ENCODE measurements at regions not wholly inside any gene's neighbourhood (a gene's known extent, or its start where the extent isn't known, plus 50 kb on each side); places are given as distances from the start of the nearest gene placed in this dataset.
A peak's percentile ranks its signal among the peaks of the same experiment; 100 is the strongest.

DNA sequence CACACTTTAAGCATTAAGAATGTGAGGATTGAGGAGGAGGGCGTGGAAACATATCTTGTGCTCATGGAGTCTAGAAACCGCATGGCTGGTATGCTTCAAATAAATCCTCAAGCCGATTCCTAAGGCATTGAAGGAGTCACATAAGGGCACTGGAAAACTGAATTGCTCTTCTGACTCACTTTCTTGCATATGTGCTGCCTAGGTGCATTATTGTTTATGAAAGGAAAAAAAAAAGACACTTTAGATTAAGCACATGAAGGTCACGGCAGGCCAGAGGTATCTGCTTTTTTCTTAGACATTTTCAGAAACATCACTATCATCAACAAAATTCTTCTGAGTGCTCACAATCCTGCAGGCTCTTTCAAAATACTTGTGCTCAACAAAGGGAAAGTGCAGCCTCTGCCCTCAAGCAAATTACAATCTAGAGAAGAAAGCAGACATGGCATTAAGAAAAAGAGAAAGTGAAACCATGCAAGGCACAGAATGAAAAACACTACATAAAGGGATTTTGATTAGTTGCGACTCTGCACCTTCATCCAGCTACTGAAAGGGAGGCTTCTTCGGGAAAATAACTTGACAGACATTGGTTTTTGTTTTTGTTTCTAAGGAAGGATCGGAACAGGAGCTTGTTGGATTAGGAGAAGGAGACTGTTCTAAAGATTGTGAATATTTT lies 2117.6 kb downstream of the MAT2B start:
- no peak for DNase-seq

DNA sequence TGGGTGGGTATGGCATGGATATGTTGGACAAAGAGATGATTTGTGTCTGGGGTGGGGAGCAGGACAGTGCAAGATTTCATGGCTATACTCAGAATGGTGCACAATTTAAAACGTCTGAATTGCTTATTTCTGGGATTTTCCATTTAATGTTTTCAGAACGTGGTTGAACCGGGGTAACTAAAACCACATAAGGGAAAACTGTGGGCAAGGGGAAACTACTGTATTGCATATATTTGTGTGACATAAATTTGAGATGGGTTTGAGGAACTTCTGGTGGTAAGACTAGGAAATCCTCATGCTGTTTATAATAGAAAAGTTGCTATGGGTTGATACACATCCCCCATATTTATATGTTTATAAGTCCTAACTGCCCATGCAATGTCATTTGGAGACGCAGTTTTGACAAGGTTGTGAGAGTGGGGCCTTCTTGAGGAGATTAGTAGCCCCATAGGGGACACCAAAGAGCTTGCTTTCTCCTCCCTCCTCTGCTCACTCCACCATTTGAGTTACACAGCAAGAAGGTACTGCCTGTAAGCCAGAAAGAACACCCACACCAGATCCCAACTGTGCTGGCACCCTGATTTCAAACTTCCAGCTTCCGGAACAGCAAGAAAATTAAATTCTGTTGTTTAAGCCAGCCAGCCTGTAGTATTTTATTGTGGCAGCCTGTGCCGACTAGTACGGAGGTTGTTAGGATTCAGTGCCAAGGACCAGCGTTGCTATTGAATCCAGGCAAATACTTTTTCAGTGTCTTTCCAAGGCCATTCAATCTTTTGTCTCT lies 2118.9 kb downstream of the MAT2B start:
- no peak for DNase-seq

DNA sequence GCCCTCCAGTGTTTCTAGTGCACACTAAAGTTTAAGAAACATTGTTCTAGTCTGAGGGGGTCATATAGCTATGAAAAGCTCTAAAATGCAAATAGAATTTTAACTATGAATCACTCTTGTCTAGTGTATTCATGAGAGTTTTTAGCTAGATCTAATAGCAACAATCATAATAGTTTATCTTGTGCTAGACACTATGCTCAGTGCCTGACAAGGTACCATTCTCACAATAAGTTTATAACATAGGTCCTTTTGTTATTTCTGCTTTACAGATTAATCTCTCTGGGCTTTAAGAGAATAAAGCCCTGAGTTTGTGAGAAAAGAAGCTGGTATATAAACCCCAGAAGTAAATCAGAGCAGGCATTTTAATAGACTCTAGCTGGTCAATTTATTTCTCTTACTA lies 2120.7 kb downstream of the MAT2B start:
- no peak for DNase-seq

DNA sequence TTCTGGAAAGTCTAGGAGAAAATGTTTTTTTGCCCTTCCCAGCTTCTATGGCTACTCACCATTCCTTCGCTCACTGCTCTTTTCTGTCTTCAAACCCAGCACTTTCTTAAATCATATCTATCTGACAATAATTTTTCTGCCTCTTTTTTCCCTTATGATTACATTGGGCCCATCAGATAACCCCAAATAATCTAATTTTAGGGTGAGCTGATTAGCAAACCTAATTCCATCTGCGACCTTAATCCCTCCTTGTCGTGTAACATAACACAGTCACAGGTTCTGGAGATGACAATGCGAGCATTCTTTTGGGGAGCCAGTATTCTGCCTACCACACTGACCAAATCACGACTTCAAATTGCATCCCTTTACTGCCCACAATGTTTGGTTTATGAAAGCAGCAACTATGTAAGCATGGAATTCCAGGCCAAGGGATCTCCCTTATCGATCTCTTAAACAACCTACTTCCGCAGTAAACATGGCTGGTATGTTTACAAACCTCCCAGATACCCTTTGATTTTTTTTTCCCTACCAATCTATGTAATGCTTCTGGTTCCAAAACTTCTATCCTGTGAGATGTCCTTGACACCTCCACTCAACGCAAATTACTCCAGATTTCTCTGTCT lies 2122.2 kb downstream of the MAT2B start:
- DNase-seq: no peak

DNA sequence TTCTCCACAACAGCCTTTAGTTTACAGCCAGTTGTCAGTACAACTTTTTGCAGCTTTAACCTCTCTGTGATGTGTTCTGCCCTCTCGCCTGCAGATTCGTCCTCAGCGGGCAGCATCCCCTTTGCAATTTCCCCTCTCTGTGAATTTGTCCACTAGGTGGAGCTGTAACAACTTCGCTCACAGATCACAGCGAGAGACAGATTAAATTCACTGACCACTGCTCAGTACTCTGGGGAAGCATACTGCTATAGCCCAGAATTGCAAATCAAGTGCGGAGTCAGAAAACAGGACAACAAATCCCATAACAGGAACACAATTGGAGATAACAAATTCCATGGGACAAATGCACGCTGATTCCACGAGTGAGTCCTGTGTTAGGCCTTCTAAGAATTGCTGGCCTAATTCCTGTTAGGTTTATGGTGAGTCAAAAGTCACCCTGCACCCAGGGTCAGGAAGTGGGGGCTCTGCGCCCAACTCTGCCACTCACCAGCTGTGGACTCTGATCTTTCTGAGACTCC lies 2124.9 kb downstream of the MAT2B start:
- DNase-seq: peak; percentile 6 to 7

DNA sequence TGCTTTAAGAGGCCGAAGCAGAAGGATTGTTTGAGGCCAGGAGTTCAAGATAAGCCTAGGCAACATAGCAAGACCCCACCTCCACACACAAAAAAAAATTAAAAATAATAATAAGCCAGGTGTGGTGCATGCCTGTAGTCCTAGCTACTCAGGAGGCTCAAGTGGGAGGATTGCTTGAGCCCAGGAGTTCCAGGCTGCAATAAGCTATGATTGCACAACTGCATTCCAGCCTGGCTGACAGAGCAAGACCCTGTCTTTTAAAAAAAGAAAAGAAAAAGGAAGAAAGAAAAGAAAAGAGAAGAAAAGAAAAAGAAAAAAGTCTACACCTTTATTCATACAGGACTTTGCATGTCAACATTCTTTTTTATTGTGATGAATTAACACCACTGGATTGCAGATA lies 2125.8 kb downstream of the MAT2B start:
- no peak for DNase-seq

DNA sequence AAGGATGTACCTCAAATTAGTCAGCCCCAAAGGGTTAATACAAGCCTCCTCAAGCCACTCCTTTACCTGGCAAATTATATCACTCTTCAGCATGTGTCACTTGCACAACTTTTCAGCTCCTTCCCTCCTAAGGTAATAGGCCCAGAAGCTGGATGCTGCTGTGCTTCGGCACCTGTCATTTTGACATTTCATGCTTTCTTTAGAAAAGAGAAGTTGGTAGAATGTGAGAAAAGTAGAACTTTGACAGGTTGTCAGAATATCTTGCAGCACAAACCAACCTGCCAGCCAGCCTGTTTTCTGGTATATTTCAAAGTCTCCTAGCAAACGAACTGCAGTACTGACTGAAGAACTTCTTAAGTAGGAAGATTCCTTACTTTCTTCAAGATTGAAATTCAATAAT lies 2136.9 kb downstream of the MAT2B start:
- DNase-seq: no peak

DNA sequence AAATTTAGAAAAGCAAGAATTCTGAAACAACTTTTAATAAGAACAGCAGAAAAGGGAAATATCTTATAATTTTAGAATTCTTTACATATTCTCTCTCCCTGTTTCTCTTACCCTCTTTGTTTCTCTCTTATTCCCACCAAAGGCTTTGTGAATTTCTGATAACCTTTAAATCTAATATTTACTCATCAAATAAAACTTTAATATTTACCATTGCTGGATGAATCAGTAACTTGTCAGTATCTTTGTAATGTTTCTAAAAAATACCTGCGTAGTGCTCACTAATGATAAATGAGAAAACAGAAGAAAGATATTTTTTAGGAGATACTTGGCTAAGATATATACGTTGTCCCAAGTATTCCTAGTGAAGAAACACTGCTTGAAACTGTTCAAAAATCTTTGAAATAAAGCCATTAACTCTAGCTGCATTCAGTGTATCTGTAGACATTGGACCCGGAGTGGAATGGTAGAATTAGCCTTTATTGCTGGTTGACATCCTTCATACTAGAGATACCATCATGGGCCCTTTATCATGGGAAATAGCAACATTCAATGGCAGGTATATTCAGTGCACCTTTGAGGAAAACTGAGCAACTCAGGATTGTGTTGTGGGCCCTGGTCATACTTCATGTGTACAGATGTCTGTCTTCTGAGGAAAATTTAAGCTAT lies 2160.4 kb downstream of the MAT2B start:
- no peak for DNase-seq

DNA sequence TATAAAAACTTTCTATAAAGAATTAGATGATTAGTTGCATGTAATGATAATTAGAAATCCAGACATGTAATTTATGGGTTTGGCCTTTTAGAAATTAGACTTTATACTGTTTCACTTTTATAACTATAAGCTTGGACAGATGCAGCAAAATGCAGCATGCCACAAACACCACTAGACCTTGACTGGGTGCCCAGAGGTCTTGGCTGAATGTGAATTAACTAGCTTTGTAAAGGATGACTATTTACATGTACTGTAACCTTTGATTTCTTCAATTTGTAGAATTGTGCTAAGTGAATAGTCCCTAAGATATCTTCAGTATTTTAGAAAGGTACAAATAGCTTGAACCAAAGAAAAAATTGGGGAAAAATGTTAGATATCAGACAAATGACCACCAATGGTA lies 2168.1 kb downstream of the MAT2B start:
- DNase-seq: no peak

DNA sequence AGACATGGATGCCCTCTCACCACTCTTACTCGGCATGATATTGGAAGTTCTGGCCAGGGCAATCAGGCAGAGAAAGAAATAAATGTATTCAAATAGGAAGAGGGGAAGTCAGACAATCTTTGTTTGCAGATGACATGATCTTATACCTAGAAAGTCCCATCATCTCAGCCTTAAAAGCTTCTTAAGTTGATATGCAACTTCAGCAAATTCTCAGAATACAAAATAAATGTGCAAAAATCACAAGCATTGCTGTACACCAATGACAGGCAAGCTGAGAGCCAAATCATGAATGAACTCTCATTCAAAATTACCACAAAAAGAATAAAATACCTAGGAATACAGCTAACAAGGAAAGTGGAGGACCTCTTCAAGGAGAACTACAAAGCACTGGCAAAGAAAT lies 2190.4 kb downstream of the MAT2B start:
- DNase-seq: no peak

DNA sequence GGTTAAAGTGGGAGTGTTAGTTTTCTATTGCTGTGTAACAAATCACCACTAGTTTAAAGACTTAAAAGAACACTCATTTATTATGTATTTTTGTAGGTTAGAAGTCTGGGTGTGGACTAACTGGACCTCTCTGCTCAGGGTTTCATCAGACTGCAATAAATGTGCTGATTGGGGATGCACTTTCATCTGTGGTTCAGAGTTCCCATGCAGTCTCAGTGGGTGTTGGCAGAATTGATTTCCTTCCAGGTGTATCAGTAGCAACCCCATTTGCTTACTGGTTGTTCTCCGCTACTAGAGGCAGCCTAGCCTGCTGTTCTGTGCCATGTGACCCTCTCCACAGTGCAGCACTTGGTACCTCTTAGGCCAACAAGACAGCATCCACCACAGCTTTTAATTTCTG lies 2200.5 kb downstream of the MAT2B start:
- no peak for DNase-seq

DNA sequence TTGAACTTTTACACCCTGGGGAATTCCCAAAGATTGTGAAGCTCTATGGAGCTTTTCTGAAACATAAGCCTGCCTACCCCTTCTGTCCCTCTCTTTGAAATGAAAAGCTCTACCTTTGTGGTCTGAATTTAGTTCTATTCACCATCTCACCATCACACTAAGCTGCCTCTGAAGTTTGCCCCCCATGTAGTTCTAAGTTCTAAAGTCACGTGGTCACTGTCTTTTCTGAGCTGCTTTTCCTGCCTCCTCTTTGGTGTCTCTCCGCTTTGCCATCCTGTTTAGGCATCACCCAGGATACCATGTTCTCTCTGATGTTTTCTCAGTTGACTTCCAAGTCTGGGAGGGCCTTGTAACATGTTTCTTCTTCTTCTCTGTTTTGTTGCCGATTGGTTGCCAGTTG lies 2206.6 kb downstream of the MAT2B start:
- DNase-seq: no peak

DNA sequence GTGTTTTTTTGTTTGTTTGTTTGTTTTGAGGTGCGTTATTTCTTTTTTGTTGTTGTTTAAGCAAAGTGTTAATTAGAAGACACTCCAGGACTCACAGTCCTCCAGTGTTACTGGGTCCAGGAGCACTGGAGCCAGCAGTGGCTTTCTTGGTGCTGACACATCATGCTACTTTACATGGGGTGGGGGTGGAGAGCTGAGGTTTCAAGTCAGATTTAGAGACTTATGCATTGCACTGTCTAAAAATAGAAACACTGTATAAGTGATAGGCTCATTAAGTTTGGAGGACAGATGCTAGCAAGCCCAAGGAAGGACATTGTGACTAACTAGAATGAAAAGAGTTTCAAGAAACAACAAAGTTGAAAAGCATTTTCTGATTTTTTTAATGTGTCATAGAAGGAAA lies 2209.2 kb downstream of the MAT2B start:
- DNase-seq: no peak

DNA sequence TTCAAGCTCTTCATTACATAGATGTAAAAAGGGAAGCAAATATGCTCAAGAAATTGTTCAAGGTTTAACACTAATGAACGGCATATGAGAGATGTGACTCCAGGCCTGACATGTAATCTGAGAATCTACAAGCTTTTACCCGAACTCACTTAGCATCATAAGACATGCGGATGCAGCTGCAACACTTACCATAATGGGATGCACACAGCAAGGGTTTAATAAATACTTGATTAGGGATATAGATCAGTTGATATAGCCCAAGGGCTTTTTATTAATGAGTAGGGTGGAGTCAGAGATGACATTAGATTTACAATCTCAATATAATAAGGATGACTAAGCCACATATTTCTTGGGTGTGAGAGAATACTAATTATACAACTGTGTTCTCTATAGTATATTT lies 2215.5 kb downstream of the MAT2B start:
- DNase-seq: no peak

DNA sequence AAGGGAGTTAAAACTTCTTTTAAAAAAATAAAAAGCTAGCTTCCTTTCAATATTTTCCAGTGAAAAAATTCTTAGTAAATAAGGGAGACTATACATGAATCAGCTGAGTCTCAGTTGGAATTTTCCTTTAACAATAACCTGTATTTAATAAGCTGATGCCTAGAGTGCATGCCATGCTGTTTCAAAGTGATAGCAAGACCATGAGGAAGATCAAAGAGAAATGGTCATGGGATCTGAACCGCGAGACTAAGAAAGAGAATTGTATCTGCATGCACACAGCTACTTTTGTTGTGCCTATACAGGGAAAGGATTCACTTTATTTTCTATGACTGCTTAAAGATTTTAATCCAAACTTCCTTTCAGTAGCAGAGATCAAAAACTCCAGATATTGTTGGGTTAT lies 2217.0 kb downstream of the MAT2B start:
- DNase-seq: no peak

DNA sequence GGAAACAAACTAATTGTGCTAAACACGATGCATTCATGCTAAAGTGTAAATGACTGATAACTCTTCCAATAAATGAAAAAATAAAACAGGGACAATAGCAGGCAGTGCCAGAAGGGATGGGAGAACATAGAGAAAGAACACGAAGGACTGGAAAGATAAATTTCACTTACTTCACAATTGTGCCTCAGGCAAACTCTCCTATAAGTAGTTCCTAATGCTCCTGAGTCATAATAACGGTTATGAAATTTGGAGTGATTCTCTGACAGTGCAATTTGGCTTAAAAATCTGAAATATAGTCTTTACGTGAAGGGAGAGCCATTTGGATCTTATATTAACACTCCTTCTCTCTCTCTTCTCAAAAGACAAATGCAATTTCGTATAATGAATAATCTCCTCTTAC lies 2218.5 kb downstream of the MAT2B start:
- DNase-seq: no peak

DNA sequence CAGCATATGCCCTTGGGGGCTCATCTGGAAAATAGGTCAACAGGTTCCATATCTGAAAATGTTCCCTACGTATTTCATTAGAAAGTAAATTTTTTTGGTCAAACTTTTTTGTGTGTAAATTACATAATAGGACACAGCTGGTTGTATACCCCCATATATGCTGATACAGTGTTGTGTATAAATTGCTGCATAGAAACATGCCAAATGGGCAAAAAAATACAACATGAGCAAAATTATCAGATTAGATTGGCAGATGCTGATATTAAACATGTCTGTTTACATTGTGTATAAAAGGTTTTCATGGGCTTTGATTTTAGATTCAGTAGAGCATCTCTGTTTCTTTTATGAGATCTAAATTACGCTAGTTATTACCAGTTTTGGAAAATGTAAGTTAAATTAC lies 2223.0 kb downstream of the MAT2B start:
- no peak for DNase-seq

DNA sequence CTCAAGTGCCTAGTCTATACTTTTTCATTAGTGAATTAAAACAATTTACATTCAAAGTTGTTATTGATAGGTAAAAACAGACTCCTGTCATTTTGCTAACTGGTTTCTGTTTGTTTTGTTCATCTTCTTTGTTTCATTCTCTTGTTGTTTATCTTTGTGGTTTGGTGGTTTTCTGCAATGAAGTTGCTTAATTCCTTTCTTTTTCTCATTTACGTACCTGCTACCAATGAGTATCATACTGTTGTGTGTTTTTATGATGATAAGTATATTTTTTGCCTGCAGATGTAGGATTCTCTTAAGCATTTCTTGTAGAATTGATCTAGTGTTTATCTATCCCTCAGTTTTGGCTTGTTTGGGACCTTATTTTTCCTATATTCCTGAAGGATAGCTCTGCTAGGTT lies 2230.0 kb downstream of the MAT2B start:
- no peak for DNase-seq

DNA sequence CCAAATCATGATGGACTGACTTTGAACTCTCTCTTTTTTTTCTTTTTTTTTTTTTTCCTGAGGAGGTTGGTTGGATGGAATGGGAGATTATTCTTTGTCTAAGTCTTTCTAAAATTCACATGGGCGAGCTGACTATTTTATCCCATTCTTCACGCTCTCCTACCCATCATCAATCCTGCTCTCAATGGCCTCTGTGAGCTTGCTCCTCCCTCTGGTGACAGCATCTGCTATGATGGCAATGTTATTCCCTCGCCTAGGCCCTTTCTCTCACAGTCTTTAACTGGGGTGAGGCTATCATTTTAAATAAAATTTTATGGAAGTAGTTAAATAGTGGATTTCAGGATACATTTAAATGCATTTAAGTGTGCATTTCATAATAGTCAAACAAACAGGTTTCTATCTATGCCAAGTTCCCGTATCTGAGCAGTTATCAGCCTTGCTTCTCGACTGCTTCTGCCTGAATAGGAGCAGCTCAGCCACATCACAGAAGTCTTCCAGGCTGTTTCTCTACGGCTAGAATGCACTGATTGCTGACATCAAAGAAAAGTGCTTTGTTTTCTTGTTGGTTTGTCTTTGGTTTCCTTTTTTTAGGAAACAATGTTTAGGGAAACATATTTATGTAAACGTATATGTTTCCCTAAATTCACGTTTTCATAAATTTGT lies 2233.8 kb downstream of the MAT2B start:
- no peak for DNase-seq

DNA sequence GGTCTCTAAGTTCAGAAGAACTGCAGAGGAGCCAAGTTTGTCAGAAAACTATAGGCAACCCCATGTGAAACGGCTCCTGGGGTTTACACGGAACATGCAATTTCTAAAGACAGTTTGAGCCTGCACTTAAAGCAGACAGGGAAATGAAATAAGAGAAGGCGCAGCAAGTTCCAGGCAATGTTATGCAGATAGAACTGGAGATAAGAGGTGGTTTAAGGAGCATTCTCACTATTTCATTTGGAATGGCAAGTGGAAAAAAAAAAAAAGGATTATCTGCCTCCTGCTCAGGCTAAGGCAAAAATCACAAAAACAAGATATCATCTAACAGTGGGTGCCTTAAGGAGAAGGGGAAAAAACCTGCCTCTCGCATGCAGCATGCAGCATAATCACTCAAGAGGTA lies 2252.4 kb downstream of the MAT2B start:
- no peak for DNase-seq

DNA sequence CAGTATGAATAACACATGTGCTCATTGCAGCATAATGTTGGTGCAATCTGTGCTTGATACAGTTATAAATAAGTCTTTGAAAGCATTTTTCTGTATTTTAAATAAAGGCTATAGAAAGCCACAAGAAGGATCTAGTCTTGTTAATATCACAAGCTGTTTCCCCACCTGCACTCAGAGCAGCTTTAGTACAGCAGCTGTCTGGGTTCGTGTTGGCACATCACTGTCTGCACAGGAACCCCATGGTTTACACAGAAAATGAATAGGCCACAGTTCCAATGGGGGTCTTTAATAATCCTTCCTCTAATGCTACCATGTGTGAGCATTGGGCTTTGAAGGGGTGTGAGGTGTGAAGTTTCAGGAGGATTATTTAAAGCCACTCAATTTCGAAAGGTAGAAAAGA lies 2269.7 kb downstream of the MAT2B start:
- no peak for DNase-seq

DNA sequence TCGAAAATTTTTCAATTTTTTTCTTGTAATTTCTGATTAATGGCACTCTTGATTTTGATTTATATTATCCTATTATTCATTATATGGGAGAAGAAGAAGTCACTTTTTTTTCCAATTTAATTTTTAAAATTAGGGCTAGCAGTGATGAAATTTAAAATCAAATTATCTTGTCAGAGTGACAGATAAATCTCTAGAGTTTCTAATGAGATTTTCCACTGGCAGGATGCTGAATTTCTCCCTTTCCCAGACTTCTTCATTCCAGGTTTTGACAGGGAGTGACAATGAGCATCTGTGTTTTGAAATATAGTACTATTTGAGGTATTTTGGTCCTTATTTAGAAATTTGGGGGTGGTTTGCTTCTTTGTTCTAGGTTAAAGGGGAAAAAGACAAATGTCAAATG lies 2274.1 kb downstream of the MAT2B start:
- DNase-seq: no peak

DNA sequence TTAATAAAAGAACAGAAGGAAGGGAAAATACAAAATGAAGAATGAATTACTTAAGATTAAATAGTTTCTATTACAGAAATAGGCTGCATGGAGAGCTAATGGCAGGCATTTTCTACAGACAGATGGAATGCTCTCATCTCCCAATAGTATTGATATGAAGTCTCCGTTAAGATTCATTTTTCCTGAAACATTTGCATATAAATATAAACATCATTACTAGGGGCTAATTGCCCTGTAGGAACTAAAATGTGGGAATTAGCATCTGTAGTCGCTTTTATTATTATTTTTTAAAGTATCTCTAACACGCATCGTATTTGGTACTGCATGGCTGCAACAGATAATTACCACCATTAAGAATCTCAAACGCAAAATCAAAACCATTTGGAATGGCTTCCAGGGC lies 2275.5 kb downstream of the MAT2B start:
- no peak for DNase-seq
